Neuronal stem cell (in vitro differentiated cells): ENCODE measurements at regions not wholly inside any gene's neighbourhood (a gene's known extent, or its start where the extent isn't known, plus 50 kb on each side); places are given as distances from the start of the nearest gene placed in this dataset.
A peak's percentile ranks its signal among the peaks of the same experiment; 100 is the strongest.

Source experiments
- DNase-seq: peaks from one replicate; pipeline ENCODE4 v3.0.0-alpha.2; 2013; ENCODE audit warnings: low spot score
- H2AFZ ChIP-seq: one replicate; pipeline ENCODE4 v1.6.1; 2013; ENCODE audit warnings: mild to moderate bottlenecking, low read length, inconsistent platforms
- H2AK5ac ChIP-seq: 2 replicates; pipeline ENCODE4 v1.6.1; 2013; ENCODE audit warnings: low read depth, mild to moderate bottlenecking, inconsistent platforms, low read length, moderate library complexity, mixed read lengths
- H2BK120ac ChIP-seq: 2 replicates; pipeline ENCODE4 v1.6.1; 2013; ENCODE audit warnings: low read depth, mild to moderate bottlenecking, inconsistent platforms, low read length, moderate library complexity, mixed read lengths
- H2BK12ac ChIP-seq: one replicate; pipeline ENCODE4 v1.6.1; 2013; ENCODE audit warnings: low read length, inconsistent platforms
- H2BK15ac ChIP-seq: 2 replicates; pipeline ENCODE4 v1.6.1; 2013; ENCODE audit warnings: mild to moderate bottlenecking, low read length, inconsistent platforms, mixed read lengths
- H2BK5ac ChIP-seq: one replicate; pipeline ENCODE4 v1.6.1; 2013; ENCODE audit warnings: inconsistent platforms, mild to moderate bottlenecking, low read length, moderate library complexity
- H3K14ac ChIP-seq: one replicate; pipeline ENCODE4 v1.6.1; 2013; ENCODE audit warnings: low read length, inconsistent platforms
- H3K18ac ChIP-seq: 2 replicates; pipeline ENCODE4 v1.6.1; 2013; ENCODE audit warnings: low read length, inconsistent platforms
- H3K23ac ChIP-seq: 2 replicates; pipeline ENCODE4 v1.6.1; 2013; ENCODE audit warnings: low read depth, mild to moderate bottlenecking, mixed read lengths, low read length, inconsistent platforms; ENCODE audit not compliant: poor library complexity
- H3K27ac ChIP-seq: replicated peaks from 3 replicates; pipeline ENCODE4 v1.5.1; 2013; ENCODE audit warnings: low read length, inconsistent platforms
- H3K27me3 ChIP-seq, 3 experiments: 2 replicates each; pipeline ENCODE4 v1.6.1; 2013; ENCODE audit warnings: low read length in 3 of 3, mild to moderate bottlenecking in 2 of 3, inconsistent platforms in 1 of 3, low read depth in 1 of 3, mixed read lengths in 1 of 3, moderate library complexity in 1 of 3; ENCODE audit not compliant: control insufficient read depth in 3 of 3, insufficient read depth in 3 of 3
- H3K36me3 ChIP-seq, 2 donors: replicated peaks in 1 of 2; 2 replicates each; pipeline ENCODE4 v1.6.1; 2013; ENCODE audit warnings: low read length in 2 of 2; ENCODE audit not compliant: control insufficient read depth in 2 of 2, insufficient read depth in 2 of 2
- H3K4ac ChIP-seq: 2 replicates; pipeline ENCODE4 v1.6.1; 2013; ENCODE audit warnings: inconsistent platforms, mild to moderate bottlenecking, low read length, moderate library complexity
- H3K4me1 ChIP-seq, 2 donors: 1 replicate in 1 of 2; 2 replicates in 1 of 2; pipeline ENCODE4 v1.6.1; 2013; ENCODE audit warnings: low read length in 2 of 2, low read depth in 1 of 2; ENCODE audit not compliant: control insufficient read depth in 2 of 2, insufficient read depth in 1 of 2
- H3K4me2 ChIP-seq: one replicate; pipeline ENCODE4 v1.6.1; 2013; ENCODE audit warnings: mild to moderate bottlenecking, low read length, inconsistent platforms; ENCODE audit not compliant: insufficient read depth, poor library complexity, severe bottlenecking
- H3K4me3 ChIP-seq, 2 donors: 2 replicates each; pipeline ENCODE4 v1.5.1; 2013; ENCODE audit warnings: low read length in 2 of 2, mild to moderate bottlenecking in 2 of 2, inconsistent platforms in 1 of 2, moderate library complexity in 1 of 2
- H3K79me1 ChIP-seq: one replicate; pipeline ENCODE4 v1.6.1; 2013; ENCODE audit warnings: low read depth, mild to moderate bottlenecking, inconsistent platforms, low read length, moderate library complexity
- H3K9ac ChIP-seq: one replicate; pipeline ENCODE4 v1.6.1; 2013; ENCODE audit warnings: mild to moderate bottlenecking, low read depth, low read length, inconsistent platforms; ENCODE audit not compliant: poor library complexity
- H3K9me3 ChIP-seq, 2 donors: replicated peaks in 1 of 2; 2 replicates each; pipeline versions ENCODE3 to v1.6.1; 2013; ENCODE audit warnings: low read length in 2 of 2, mild to moderate bottlenecking in 2 of 2, inconsistent platforms in 1 of 2, low read depth in 1 of 2, mixed read lengths in 1 of 2, moderate library complexity in 1 of 2; ENCODE audit not compliant: control insufficient read depth in 2 of 2, insufficient read depth in 1 of 2
- H4K8ac ChIP-seq: one replicate; pipeline ENCODE4 v1.6.1; 2013; ENCODE audit warnings: low read depth, mild to moderate bottlenecking, inconsistent platforms, low read length, moderate library complexity
- H4K91ac ChIP-seq: one replicate; pipeline ENCODE4 v1.6.1; 2013; ENCODE audit warnings: low read length, low read depth, mild to moderate bottlenecking, inconsistent platforms; ENCODE audit not compliant: poor library complexity
- whole genome bisulfite sequencing, 2 donors: extraction: QIAGEN DNeasy Blood & Tissue Kit; methylation state at CpG; one replicate each; pipeline ENCODE4 v1.1.7; 2013; ENCODE audit warnings: missing lambda C conversion rate in 2 of 2, mixed read lengths in 1 of 2; ENCODE audit not compliant: insufficient read length in 2 of 2, insufficient replicate concordance in 1 of 2; ENCODE audit errors: extremely low coverage in 2 of 2; 5-methylcytosine and 5-hydroxymethylcytosine counted together

DNA sequence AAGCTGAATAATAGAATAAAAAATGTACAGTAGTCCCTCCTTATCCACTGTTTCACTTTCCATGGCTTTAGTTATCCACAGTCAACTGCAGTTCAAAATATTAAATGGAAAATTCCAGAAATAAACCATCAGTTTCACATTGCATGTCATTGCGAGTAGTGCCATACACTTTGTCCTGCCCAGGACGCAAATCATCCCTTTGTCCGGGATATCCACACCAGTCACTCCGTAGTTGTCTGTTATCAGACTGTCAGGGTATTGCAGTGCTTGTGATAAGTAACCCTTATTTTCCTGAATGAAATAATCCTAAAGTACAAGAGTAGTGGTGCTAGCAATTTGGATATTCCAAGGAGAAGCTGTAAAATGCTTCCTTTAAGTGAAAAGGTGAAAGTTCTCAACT is 271.3 kb downstream of the DKK2 start:
- H3K4ac ChIP-seq: no peak overlapping the region
- no peak overlapping the region for H2AK5ac ChIP-seq
- no peak overlapping the region for H2BK15ac ChIP-seq
- no peaks in the 10 kb centered on the region for H3K9me3 ChIP-seq
- H3K79me1 ChIP-seq: no peaks in the 10 kb centered on the region
- H2BK5ac ChIP-seq: no peak overlapping the region
- no peak overlapping the region for H3K9ac ChIP-seq
- H2BK120ac ChIP-seq: no peak overlapping the region
- no peak overlapping the region for H3K4me2 ChIP-seq
- H3K27ac ChIP-seq: no peak overlapping the region
- H3K27me3 ChIP-seq: no peaks in the 10 kb centered on the region
- no peak overlapping the region for H3K18ac ChIP-seq
- no peak overlapping the region for H3K23ac ChIP-seq
- H3K4me3 ChIP-seq: no peak overlapping the region
- no peak overlapping the region for H2BK12ac ChIP-seq
- H2AFZ ChIP-seq: no peak overlapping the region
- no peaks in the 10 kb centered on the region for H3K36me3 ChIP-seq
- no peaks in the 10 kb centered on the region for H3K4me1 ChIP-seq
- H4K91ac ChIP-seq: no peak overlapping the region
- no peak overlapping the region for H3K14ac ChIP-seq
- WGBS, 2 donors: no CpG with 5 or more reads among the region's 4 CpGs
- DNase-seq: no peak
- H4K8ac ChIP-seq: no peak overlapping the region

DNA sequence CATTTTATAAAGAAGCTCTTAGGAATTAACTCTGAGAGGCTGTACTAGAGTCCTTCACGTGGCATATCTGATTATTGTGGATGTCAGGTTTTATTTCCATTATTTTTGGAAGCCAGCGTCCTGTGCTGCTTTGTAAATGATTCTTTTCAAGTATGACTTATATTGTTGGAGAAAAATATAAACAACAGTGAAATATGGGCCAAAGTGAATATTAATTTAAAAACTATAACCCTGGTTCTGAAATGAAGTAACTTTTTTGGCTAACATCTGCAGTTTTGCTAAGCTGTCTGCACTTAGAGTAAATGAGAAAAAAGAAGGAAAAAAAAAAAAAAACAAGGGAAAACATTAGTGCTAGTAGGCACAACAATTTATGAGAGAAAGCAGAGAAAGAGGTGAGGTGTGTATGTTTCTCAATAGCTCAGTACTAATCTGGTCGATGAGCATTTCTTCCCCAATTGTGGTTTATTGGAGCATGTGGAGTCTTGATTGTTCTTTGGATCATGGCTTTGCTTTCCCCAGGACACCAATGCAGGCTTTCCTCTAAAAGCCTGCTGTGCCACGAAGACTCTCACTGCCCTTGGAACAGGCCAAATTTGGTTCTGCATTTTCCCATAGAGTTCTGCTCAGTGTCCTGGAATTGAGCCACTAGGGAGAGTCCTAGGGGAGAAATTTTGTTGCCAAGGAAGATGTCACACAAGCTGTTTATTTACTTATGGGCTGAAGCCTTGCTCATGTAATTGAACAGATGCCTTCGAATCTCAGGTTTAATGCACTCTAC is 273.3 kb downstream of the DKK2 start:
- Histone ChIP-seq H3K4me2 (no peak overlapping the region), H3K79me1 (no peaks in the 10 kb centered on the region), H3K14ac (no peak overlapping the region), H2BK5ac (no peak overlapping the region), H3K36me3 (no peaks in the 10 kb centered on the region), H4K8ac (no peak overlapping the region), H3K18ac (no peak overlapping the region), H2BK120ac (no peak overlapping the region), H2BK12ac (no peak overlapping the region), H3K27me3 (no peaks in the 10 kb centered on the region), H2AK5ac (no peak overlapping the region), H3K4ac (no peak overlapping the region), H3K9ac (no peak overlapping the region), H3K27ac (no peak overlapping the region), H3K4me1 (no peaks in the 10 kb centered on the region), H4K91ac (no peak overlapping the region), H3K4me3 (no peak overlapping the region), H3K9me3 (no peaks in the 10 kb centered on the region), H3K23ac (no peak overlapping the region), H2AFZ (no peak overlapping the region), H2BK15ac (no peak overlapping the region)
- peak; percentile 35 for DNase-seq
- WGBS, 2 donors: no CpG with 5 or more reads among the region's 5 CpGs

DNA sequence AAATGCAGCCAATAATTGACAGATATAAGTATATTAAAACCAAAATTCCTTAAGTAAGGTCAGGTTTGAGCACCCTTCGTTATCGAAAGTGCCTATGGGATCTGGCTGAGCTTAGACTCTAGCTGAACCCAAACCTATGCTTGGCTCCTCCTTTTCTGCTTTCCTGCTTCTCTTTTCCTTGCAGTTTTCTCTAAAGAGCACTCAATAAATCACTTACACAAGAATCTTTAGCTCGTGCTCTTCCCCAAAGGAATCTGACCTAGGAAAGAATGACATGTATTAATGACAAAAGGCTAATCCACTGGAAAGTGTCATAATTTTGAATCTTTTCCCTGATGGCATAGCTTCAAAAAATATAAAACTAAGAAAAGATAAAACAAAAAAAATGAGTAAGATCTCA is 282.7 kb downstream of the DKK2 start:
- no CpG with 5 or more reads among the region's 3 CpGs for WGBS, 2 donors
- Histone ChIP-seq H3K4ac (no peak overlapping the region), H3K9ac (no peak overlapping the region), H3K18ac (no peak overlapping the region), H2BK12ac (no peak overlapping the region), H2BK5ac (no peak overlapping the region), H2AK5ac (no peak overlapping the region), H4K91ac (no peak overlapping the region), H3K36me3 (no peaks in the 10 kb centered on the region), H2BK120ac (no peak overlapping the region), H4K8ac (no peak overlapping the region), H3K23ac (no peak overlapping the region), H3K4me3 (no peak overlapping the region), H3K14ac (no peak overlapping the region), H3K27me3 (no peaks in the 10 kb centered on the region), H2AFZ (no peak overlapping the region), H2BK15ac (no peak overlapping the region), H3K4me1 (no peaks in the 10 kb centered on the region), H3K27ac (no peak overlapping the region), H3K9me3 (no peaks in the 10 kb centered on the region), H3K79me1 (no peaks in the 10 kb centered on the region), H3K4me2 (no peak overlapping the region)
- DNase-seq: no peak

DNA sequence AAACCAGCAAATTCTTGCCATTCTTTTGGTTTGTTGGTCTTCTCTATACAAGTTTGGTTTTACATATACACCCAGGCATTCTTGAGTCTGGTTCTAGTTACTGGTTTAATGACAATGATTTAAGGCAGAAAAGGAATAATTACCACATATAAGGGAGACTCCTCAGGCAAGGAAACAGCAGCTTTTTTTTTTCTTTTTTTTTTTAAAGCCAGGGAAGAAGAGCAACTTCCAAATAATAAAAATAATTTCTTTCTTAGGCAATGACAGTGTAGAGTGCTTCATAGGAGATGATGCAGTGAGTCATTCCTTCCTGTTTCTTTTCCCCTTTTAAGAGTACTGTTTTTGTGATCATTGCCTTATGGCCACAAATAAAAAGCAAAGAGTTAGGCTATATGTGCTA is 289.7 kb downstream of the DKK2 start:
- Histone ChIP-seq H3K4me3 (no peak overlapping the region), H3K27me3 (no peaks in the 10 kb centered on the region), H3K27ac (no peak overlapping the region), H4K91ac (no peak overlapping the region), H3K18ac (no peak overlapping the region), H2BK5ac (no peak overlapping the region), H3K4me1 (no peaks in the 10 kb centered on the region), H3K36me3 (no peaks in the 10 kb centered on the region), H2BK15ac (no peak overlapping the region), H3K23ac (no peak overlapping the region), H2AK5ac (no peak overlapping the region), H3K79me1 (no peaks in the 10 kb centered on the region), H4K8ac (no peak overlapping the region), H3K9ac (no peak overlapping the region), H3K4me2 (no peak overlapping the region), H3K9me3 (no peaks in the 10 kb centered on the region), H3K4ac (no peak overlapping the region), H3K14ac (no peak overlapping the region), H2BK12ac (no peak overlapping the region), H2AFZ (no peak overlapping the region), H2BK120ac (no peak overlapping the region)
- no peak for DNase-seq
